ENCODE measurements at regions not wholly inside any gene's neighbourhood (a gene's known extent, or its start where the extent isn't known, plus 50 kb on each side); places are given as distances from the start of the nearest gene placed in this dataset.

DNA sequence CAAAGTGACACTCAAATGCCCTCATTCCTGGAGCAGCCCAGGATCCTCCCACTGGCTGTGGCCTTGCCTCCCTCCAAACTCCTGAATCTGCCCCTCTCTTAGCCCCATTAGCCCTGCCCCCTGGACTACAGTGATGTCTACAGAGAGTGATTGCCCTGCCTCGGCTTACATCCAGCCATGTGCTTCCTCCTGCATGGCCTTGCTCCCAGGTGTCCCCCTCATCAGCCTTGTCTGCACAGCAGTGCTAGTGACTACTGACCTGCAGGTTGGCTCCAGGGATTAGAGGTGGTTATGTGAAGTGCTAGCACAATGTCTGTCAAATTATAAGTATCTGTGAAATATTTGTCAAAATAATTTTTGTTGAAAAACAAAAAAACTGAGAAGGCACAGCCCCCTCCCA is 259.1 kb upstream of the MYT1L start:
- Histone ChIP-seq H3K27me3 (ENCODE audit: insufficient read depth, low read depth) (peaks cover 19% of the 10 kb centered on the region; the same call in 1 of the 2 replicates), H3K4me3 (no peak overlapping the region), H3K36me3 (ENCODE audit: low read depth) (no peaks in the 10 kb centered on the region), H3K4me1 (replicated peaks; ENCODE audit: insufficient read depth) (no peaks in the 10 kb centered on the region), H3F3A (ENCODE audit: insufficient read depth, low read depth) (no peaks in the 10 kb centered on the region), H3K9me3 (ENCODE audit: insufficient read depth, low read depth) (no peaks in the 10 kb centered on the region), H3K9me2 (ENCODE audit: insufficient read depth) (no peaks in the 10 kb centered on the region), H3K4me2 (no peak overlapping the region), H3K27ac (no peak overlapping the region), H3K79me2 (ENCODE audit: low read depth) (no peaks in the 10 kb centered on the region), H2AFZ (no peak overlapping the region), H4K20me1 (ENCODE audit: insufficient read depth) (no peaks in the 10 kb centered on the region)
- POLR2A ChIA-PET (ENCODE audit: unreplicated experiment), result no interaction called here
- TF ChIP-seq, protein P1, sequence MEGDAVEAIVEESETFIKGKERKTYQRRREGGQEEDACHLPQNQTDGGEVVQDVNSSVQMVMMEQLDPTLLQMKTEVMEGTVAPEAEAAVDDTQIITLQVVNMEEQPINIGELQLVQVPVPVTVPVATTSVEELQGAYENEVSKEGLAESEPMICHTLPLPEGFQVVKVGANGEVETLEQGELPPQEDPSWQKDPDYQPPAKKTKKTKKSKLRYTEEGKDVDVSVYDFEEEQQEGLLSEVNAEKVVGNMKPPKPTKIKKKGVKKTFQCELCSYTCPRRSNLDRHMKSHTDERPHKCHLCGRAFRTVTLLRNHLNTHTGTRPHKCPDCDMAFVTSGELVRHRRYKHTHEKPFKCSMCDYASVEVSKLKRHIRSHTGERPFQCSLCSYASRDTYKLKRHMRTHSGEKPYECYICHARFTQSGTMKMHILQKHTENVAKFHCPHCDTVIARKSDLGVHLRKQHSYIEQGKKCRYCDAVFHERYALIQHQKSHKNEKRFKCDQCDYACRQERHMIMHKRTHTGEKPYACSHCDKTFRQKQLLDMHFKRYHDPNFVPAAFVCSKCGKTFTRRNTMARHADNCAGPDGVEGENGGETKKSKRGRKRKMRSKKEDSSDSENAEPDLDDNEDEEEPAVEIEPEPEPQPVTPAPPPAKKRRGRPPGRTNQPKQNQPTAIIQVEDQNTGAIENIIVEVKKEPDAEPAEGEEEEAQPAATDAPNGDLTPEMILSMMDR (conservative IDR thresholded peaks at IDR 0.05), result no peak
- no peak for TF ChIP-seq EZH2 (IDR thresholded peaks at IDR 0.05; ENCODE audit: low read depth)
- intact Hi-C loops (cut with micrococcal nuclease; ENCODE audit: unreplicated experiment), result no loop called here
- CTCF ChIA-PET, result no interaction called here
- DNase-seq, result no peak
- no TSS peak for BruUV-seq (replicated peaks)

DNA sequence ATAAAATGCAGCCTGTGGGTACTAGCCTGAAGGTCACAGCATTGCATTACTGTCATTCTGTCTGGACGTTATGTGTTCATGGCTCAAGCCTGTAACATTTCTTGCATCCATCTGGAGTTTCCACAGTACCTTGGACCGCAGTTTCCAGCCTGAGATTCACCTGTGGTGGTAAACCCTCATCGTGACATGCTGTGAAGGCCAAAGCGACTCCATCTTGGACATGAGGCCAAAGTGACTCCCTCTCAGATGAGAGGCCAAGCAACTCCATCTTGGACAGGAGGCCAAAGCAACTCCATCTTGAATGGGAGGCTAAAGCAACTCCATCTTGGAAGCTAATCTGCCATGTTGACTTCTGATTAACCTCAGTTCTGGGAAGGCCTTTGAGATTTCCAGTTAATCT is 257.7 kb upstream of the MYT1L start:
- H3K4me2 ChIP-seq, result no peak overlapping the region
- H4K20me1 ChIP-seq (ENCODE audit: insufficient read depth), result no peaks in the 10 kb centered on the region
- no peaks in the 10 kb centered on the region for H3K4me1 ChIP-seq (replicated peaks; ENCODE audit: insufficient read depth)
- BruUV-seq (replicated peaks), result no TSS peak
- no peaks in the 10 kb centered on the region for H3K79me2 ChIP-seq (ENCODE audit: low read depth)
- TF ChIP-seq EZH2 (IDR thresholded peaks at IDR 0.05; ENCODE audit: low read depth), result no peak
- TF ChIP-seq, protein P1 (conservative IDR thresholded peaks at IDR 0.05), result no peak
- H3F3A ChIP-seq (ENCODE audit: insufficient read depth, low read depth), result no peaks in the 10 kb centered on the region
- H3K9me2 ChIP-seq (ENCODE audit: insufficient read depth), result no peaks in the 10 kb centered on the region
- peaks cover 19% of the 10 kb centered on the region; the same call in 1 of the 2 replicates for H3K27me3 ChIP-seq (ENCODE audit: insufficient read depth, low read depth)
- CTCF ChIA-PET, result no interaction called here
- POLR2A ChIA-PET (ENCODE audit: unreplicated experiment), result no interaction called here
- no peak overlapping the region for H2AFZ ChIP-seq
- H3K27ac ChIP-seq, result no peak overlapping the region
- DNase-seq, result no peak
- H3K4me3 ChIP-seq, result no peak overlapping the region
- intact Hi-C loops (cut with micrococcal nuclease; ENCODE audit: unreplicated experiment), result no loop called here
- H3K36me3 ChIP-seq (ENCODE audit: low read depth), result no peaks in the 10 kb centered on the region
- no peaks in the 10 kb centered on the region for H3K9me3 ChIP-seq (ENCODE audit: insufficient read depth, low read depth)

DNA sequence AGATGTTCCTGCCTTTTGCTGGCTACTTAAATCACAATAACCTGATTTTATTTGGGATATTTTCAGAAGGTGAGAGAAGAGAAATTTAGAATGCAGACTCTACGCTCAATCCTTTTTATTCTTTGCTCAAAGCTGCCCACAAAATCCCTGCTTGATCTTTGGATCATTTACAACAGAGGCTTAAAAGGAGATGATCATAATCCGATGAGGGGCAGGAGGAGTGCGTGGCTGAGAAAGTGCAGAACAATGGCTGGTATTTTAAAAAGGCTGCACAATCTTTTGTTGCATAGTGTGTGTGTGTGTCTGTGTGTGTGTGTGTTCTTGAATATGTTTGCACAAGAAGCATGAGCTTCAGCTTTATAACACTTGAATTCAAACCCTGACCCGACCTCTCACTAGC is 256.3 kb upstream of the MYT1L start:
- no TSS peak for BruUV-seq (replicated peaks)
- no peak overlapping the region for H3K4me3 ChIP-seq
- no peaks in the 10 kb centered on the region for H3F3A ChIP-seq (ENCODE audit: insufficient read depth, low read depth)
- no peaks in the 10 kb centered on the region for H3K9me2 ChIP-seq (ENCODE audit: insufficient read depth)
- H3K27me3 ChIP-seq (ENCODE audit: insufficient read depth, low read depth), result peaks cover 25% of the 10 kb centered on the region
- no peak for TF ChIP-seq EZH2 (IDR thresholded peaks at IDR 0.05; ENCODE audit: low read depth)
- TF ChIP-seq, protein P1 (conservative IDR thresholded peaks at IDR 0.05), result no peak
- intact Hi-C loops (cut with micrococcal nuclease; ENCODE audit: unreplicated experiment), result no loop called here
- no peak for DNase-seq
- ChIA-PET POLR2A (ENCODE audit: unreplicated experiment) (no interaction called here), CTCF (no interaction called here)
- H3K36me3 ChIP-seq (ENCODE audit: low read depth), result no peaks in the 10 kb centered on the region
- H3K4me2 ChIP-seq, result no peak overlapping the region
- H2AFZ ChIP-seq, result no peak overlapping the region
- H3K4me1 ChIP-seq (replicated peaks; ENCODE audit: insufficient read depth), result no peaks in the 10 kb centered on the region
- H3K9me3 ChIP-seq (ENCODE audit: insufficient read depth, low read depth), result no peaks in the 10 kb centered on the region
- H3K79me2 ChIP-seq (ENCODE audit: low read depth), result no peaks in the 10 kb centered on the region
- H3K27ac ChIP-seq, result no peak overlapping the region
- no peaks in the 10 kb centered on the region for H4K20me1 ChIP-seq (ENCODE audit: insufficient read depth)

All from PC-9 (cell line).